Suprapubic skin (tissue), 4 donors: ENCODE measurements at regions not wholly inside any gene's neighbourhood (a gene's known extent, or its start where the extent isn't known, plus 50 kb on each side); places are given as distances from the start of the nearest gene placed in this dataset.

Source experiments
- CTCF ChIP-seq, 2 donors: fragments of 200-600 bp in 1 of 2; fragments of 450-650 bp in 1 of 2; sonication (generic) in 1 of 2; IDR thresholded peaks; one replicate each; pipeline ENCODE4 v1.5.1; 2016 to 2019; ENCODE audit warnings: antibody characterized with exemption in 2 of 2, mild to moderate bottlenecking in 1 of 2, moderate library complexity in 1 of 2
- EP300 ChIP-seq: sonication (generic); formaldehyde crosslinking; IDR thresholded peaks from one replicate; pipeline ENCODE4 v1.6.1; 2017; ENCODE audit warnings: antibody characterized with exemption
- POLR2A ChIP-seq, 2 donors: fragments of 450-650 bp; IDR thresholded peaks; one replicate each; pipeline ENCODE4 v1.6.1; 2017; ENCODE audit warnings: antibody characterized with exemption in 2 of 2, mild to moderate bottlenecking in 2 of 2, moderate library complexity in 2 of 2
- POLR2AphosphoS5 ChIP-seq, 3 donors: sonication (generic); formaldehyde crosslinking; IDR thresholded peaks; one replicate each; pipeline ENCODE4 v1.6.1; 2017; ENCODE audit warnings: antibody characterized with exemption in 3 of 3

DNA sequence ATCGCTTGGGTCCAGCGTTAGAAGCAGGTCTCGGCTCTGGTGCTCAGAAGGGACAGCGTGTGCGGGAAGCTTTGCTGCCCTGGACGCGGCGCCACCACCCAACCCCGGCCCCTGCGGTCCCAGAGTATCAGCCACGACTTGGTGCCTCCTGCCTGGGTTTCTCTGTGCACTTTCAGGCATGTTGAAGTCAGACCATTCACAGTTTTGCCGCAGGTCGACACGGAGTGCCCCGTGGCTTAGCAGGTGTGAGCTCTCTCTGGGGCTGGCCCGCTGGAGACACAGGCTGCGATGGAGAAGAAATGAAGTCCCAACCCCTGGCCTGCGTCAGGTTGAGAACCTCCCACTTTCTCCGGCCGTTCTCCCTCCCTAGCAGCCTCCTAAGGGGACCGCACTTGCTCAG, 494.5 kb downstream of the BRD1 start:
- no peak for TF ChIP-seq CTCF (IDR thresholded peaks at IDR 0.05)
- TF ChIP-seq POLR2A (IDR thresholded peaks at IDR 0.05): no peak
- TF ChIP-seq EP300: no peak
- no peak for TF ChIP-seq POLR2AphosphoS5 (IDR thresholded peaks at IDR 0.05)
